ENCODE measurements at regions not wholly inside any gene's neighbourhood (a gene's known extent, or its start where the extent isn't known, plus 50 kb on each side); places are given as distances from the start of the nearest gene placed in this dataset.
"Not testable (repeated sequence)": the region's sequence is repeated elsewhere in the genome, so short reads cannot be mapped to it uniquely, and the experiment has no call there.

GRCh38 chr3:182292591-182292990, 500.7 kb upstream of the ATP11B start:
- DNase-seq: no peak

- no peak for DNase-seq
Measured at GRCh38 chr3:182294256-182294655, 499.0 kb upstream of the ATP11B start.

- no peak for DNase-seq
Measured at GRCh38 chr3:182294696-182295095, 498.6 kb upstream of the ATP11B start.

- DNase-seq: no peak
Measured at GRCh38 chr3:182300266-182300665, 493.0 kb upstream of the ATP11B start.

- DNase-seq: no peak
Measured at GRCh38 chr3:182303169-182303568, 490.1 kb upstream of the ATP11B start.

GRCh38 chr3:182305881-182306665, 487.2 kb upstream of the ATP11B start:
- DNase-seq: no peak

GRCh38 chr3:182308328-182308727, 485.0 kb upstream of the ATP11B start:
- no peak for DNase-seq

- DNase-seq: no peak
Measured at GRCh38 chr3:182309120-182309519, 484.2 kb upstream of the ATP11B start.

- no peak for DNase-seq
Measured at GRCh38 chr3:182315313-182315712, 478.0 kb upstream of the ATP11B start.

GRCh38 chr3:182323126-182323700, 470.1 kb upstream of the ATP11B start:
- DNase-seq: no peak

- DNase-seq: no peak
Measured at GRCh38 chr3:182323898-182324297, 469.4 kb upstream of the ATP11B start.

GRCh38 chr3:182325213-182325950, 467.9 kb upstream of the ATP11B start:
- no peak for DNase-seq

- no peak for DNase-seq
Measured at GRCh38 chr3:182327196-182327681, 466.1 kb upstream of the ATP11B start.

GRCh38 chr3:182330646-182331045, 462.7 kb upstream of the ATP11B start:
- DNase-seq: no peak

- DNase-seq: peak; percentile 14
Measured at GRCh38 chr3:182331341-182331740, 462.0 kb upstream of the ATP11B start.

- DNase-seq: no peak
Measured at GRCh38 chr3:182342252-182342651, 451.1 kb upstream of the ATP11B start.

GRCh38 chr3:182344026-182344425, 449.3 kb upstream of the ATP11B start:
- DNase-seq: not testable (repeated sequence)

- DNase-seq: no peak
Measured at GRCh38 chr3:182349051-182349450, 444.3 kb upstream of the ATP11B start.

GRCh38 chr3:182349951-182350517, 443.3 kb upstream of the ATP11B start:
- no peak for DNase-seq

GRCh38 chr3:182357928-182358327, 435.4 kb upstream of the ATP11B start:
- DNase-seq: no peak

- DNase-seq: no peak
Measured at GRCh38 chr3:182364323-182364722, 429.0 kb upstream of the ATP11B start.

GRCh38 chr3:182364723-182365650, 428.3 kb upstream of the ATP11B start:
- DNase-seq: peak; percentile 99

Data from NCI-H1105 (cell line).